G401 (cell line): ENCODE measurements at regions not wholly inside any gene's neighbourhood (a gene's known extent, or its start where the extent isn't known, plus 50 kb on each side); places are given as distances from the start of the nearest gene placed in this dataset.

Source experiments
- DNase-seq: peaks from one replicate; pipeline ENCODE4 v3.0.0-alpha.2; 2015; ENCODE audit warnings: low spot score
- in situ Hi-C: cut with HindIII; loops from 2 replicates; pipeline ENCODE4 v1.10.0; 2016; ENCODE audit warnings: low sequenced_read_pairs, mixed read lengths

DNA sequence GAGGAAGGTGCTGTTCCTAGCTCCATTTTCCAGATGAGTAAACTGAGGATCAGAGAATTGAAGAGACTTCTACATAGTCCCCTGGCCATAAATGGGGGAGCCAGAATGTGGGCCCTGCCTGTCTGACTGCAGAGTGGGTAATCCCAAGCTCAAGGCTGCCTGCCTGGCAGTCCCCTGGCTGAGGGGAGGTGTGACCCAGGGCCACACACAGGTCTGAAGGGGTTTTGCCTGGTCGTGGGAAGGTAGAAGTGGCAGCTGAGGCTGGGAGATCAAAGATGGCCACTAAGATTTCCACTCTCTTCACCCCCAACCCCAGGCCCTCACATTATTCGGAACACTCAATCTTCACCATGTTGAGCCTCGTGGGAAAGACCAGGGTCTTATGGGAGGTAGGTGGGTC lies 176.3 kb downstream of the MACROH2A1 start:
- in situ Hi-C loops, result loop anchor here (25.0 kb wide), 1 partner anchor 210 kb away; no protein-coding TSS in a partner anchor
- no peak for DNase-seq

DNA sequence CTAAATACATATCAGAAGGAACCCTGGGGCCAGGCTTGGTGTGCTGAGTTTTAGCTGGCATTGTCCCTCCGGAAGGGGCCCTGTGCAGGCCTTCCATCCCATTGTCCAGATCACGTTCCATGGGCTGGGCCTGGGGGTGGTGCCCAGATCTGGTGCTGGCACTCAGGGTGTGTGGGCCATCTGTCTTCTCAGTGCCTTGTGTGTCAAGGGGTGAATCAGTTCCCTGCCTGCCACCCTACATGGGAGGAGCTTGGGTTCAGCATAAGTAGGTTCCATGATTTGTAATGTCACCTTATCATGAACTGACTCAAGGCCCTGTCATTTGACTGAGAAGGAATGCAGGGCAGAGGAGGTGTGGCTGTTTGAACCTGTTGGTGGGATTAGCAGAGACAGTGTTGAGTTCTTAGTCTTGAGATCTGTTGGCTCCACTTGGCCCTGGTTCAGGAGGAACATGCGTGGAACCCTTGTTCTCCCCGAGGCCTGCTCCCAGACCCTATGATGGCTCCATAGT lies 176.8 kb downstream of the MACROH2A1 start:
- in situ Hi-C loops, result loop anchor here (25.0 kb wide), 1 partner anchor 210 kb away; no protein-coding TSS in a partner anchor
- DNase-seq, result no peak

DNA sequence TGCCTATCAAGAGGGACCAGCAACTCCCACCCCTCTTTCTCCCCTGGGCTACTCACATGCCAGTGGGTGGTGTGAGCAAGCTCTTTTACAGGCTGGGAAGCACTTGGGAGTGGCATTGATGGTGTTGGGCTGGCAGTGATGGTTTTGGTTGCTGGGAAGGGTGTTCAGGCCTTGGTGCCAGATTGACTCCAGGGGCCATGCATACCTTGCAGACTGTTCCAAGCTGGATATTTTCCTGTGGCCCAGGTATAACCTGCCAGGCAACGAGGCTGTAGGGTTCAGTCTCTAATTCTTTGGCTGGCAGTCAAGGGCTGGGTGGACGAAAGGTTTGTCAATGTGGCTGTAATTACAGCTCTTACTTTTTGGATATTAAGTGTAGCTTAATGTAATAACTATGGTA lies 177.3 kb downstream of the MACROH2A1 start:
- no peak for DNase-seq
- in situ Hi-C loops, result loop anchor here (25.0 kb wide), 1 partner anchor 209 kb away; no protein-coding TSS in a partner anchor

DNA sequence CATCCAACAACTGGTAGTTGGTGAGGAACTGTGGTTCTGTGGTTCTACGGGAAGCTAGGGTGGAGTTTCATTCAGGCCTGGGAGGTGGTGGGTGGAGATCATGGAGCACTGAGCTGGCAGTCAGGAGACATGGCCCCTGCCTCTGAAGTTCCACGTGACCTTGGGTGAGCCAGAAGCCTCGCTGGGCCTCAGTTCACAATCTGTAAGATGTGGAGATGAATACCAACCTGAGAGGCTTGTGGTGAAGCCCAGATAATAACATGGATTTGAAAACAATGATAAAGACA lies 177.9 kb downstream of the MACROH2A1 start:
- in situ Hi-C loops, result loop anchor here (25.0 kb wide), 1 partner anchor 209 kb away; no protein-coding TSS in a partner anchor
- DNase-seq, result no peak

DNA sequence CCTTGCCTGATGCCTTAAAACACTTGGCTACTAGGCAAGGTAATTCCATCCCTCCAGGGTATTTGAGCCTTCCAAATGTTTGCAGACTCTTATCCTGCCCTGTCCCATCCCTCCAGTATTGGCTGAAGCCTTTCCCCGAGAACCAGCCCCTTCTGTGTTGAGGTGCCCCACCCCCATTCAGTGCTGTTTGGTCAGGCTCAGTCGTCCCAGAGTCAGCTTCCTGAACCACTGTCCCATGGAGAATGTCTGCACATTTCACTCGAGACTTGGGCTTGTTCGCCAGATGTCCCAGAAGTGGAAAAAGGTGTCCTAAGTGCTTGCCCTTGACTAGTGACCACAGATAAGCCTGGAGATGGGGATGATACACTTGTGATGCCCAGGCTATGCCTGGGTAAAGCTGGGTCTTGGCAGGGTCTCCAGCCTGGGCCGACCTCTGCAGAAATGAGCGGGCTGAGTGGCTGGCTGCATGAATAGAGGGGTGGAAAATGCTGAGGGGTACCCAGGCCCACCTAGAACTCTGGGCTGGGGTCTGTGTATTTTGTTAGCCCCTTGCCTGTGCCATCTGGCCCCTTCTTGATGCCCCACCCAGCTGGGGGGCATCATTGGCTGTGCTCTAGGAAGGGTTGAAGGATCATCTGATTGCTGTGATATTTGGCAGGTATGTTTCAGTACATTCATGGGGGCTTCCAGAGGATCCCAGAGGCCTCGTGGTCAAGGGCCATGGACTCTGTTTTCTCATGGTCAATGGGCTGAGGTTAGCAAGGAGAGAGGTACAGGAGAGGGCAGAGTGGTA lies 178.4 kb downstream of the MACROH2A1 start:
- no peak for DNase-seq
- in situ Hi-C loops, result loop anchor here (25.0 kb wide), 1 partner anchor 208 kb away; no protein-coding TSS in a partner anchor

DNA sequence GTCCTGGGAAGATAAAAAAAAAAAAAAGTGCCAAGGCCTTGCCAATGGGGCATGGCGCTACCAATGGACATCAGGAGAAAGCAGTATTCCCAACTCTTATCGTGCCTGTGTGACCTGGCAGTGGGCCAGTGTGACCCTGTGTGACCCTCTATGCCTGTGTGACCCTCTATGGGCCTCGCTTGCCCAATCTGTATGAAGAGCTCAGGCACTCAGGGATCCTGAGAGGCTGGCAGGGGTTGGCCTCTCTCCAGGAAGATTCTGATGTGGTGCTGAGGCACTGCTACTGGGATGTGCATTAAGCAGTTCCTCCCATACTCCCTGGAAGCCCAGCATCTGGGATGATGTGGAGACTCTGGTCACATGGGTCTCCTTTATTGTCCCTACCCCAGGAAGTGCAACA lies 179.2 kb downstream of the MACROH2A1 start:
- DNase-seq, result no peak
- in situ Hi-C loops, result loop anchor here (25.0 kb wide), 1 partner anchor 208 kb away; no protein-coding TSS in a partner anchor

DNA sequence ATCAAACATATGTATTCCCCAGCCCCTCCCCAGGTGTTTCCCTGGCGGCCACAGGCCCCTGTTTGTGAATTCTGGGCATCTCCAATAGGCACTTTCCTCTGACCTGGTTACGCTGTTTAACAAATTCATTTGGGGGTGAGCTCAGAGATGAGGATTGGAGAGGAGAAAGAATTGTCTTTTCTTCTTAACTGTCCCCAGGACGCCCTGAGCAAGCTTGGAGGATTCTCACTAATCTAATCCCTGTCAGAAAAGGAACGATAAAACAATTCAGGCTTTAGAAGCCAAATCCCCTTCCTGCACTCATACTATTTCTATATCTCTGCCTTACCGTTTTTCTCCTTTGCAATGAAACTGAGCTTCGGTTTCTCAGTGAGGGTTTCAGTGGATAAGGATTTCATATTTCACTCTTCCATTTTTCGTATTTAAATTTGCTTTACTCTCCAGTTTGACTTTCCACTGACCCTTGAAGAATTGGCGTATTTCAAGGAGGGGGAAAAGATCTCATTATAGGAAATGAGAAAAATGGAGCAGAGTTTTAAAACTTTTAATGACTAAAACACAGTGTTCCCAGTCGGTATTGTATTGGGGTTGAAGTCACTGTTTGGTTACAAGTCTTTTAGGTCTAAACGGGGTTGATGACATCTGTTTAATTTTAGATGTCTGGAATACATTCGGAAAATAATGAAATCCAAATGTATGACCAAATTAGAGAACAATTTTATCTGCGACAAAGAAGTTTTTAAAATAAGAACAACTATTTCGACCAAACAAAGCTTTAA lies 180.1 kb downstream of the MACROH2A1 start:
- no peak for DNase-seq
- in situ Hi-C loops, result loop anchor here (25.0 kb wide), 1 partner anchor 207 kb away; no protein-coding TSS in a partner anchor

DNA sequence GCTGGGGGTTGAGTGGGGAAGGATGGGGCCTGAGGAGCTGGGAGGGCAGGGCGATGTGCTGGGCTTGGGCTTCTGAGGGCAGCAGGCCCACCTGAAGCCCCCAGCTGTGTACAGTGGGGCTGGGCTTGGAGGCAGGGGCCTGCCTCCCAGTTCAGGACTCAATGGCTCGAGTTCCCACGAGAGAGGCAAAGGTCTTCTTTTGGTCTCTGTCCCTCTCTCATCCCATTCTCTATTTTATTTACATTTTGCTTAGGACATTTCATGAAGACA lies 180.6 kb downstream of the MACROH2A1 start:
- DNase-seq, result no peak
- in situ Hi-C loops, result loop anchor here (25.0 kb wide), 1 partner anchor 206 kb away; no protein-coding TSS in a partner anchor

DNA sequence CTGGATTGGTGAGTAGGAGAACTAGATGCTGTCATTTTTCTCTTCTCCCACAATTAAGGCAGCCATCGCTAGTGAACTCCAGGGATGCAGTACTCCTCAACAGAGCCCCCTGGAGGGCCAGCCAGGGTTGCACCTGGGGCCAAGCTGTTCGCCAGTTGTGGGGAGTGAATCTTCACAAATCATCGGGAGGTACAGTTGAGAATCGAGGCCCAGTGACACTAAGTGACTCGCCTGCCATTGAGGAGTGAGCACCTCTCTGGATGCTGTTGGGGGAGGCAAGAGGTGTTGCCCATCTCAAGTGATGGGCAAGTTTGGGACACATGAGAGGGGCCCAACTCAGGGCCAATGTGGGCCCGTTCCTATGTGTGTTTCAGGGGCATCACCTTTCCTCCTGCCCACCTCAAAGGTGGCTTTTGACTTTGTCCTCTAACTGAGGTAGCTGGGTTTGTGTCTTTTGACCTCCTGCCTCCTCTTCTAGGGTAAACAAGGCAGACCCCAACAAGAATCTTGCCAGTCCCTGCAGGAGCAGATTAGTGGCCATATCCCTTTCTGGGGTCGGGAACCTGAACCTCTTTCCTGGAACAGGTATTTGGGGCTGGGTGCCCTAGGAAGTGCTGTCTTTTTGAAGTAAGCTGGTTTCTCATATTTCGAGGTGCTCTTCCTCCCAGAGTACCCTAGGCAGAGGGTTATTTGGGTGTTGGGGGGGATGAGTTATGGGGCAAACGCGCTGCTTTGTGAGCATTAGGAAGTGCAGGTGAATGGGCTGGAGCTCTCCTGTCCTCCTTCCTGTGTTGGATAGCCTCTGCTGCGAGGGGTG lies 181.2 kb downstream of the MACROH2A1 start:
- in situ Hi-C loops, result loop anchor here (25.0 kb wide), 1 partner anchor 206 kb away; no protein-coding TSS in a partner anchor
- DNase-seq, result no peak

DNA sequence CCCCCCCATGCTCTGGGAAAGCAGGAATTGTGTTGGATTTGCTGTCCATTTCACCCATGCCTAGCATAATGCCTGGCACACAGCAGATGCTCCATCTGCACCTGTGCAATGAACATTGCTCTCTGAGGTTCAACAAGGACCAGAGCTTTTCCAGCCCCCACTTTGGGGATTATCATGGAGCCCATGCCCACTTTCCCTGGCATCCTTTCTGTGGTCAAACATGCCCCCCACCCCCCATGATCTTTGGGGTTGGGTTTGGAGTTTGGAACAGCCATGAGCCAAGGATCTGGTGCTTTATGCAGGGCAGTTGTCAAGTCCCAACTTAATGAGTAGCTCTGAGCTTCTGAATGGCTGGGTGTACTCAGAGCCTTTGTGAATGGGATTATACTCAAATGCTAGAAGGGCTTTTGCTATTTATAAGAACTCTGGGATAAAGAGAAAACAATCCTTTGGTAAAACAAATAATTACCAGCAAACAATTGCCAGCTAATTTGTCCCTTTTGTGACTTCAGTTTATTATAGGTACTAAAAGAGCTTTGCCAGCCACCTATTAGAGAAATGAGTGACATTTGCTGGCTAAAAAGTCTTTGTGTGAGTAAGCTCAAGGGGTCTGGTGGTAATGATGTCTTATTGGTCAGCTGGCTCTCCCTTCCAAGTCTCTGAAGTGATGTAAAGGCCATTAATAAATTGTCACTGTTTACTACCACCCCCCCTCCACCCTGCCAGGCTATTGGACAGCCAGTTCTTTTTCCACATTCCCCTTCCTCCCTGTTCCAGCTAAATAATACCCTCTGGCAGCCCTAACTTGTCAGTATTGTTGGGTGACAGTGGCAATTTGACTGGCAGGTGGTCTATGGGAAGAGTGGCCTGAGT lies 182.3 kb downstream of the MACROH2A1 start:
- in situ Hi-C loops, result loop anchor here (25.0 kb wide), 1 partner anchor 204 kb away; no protein-coding TSS in a partner anchor
- no peak for DNase-seq

DNA sequence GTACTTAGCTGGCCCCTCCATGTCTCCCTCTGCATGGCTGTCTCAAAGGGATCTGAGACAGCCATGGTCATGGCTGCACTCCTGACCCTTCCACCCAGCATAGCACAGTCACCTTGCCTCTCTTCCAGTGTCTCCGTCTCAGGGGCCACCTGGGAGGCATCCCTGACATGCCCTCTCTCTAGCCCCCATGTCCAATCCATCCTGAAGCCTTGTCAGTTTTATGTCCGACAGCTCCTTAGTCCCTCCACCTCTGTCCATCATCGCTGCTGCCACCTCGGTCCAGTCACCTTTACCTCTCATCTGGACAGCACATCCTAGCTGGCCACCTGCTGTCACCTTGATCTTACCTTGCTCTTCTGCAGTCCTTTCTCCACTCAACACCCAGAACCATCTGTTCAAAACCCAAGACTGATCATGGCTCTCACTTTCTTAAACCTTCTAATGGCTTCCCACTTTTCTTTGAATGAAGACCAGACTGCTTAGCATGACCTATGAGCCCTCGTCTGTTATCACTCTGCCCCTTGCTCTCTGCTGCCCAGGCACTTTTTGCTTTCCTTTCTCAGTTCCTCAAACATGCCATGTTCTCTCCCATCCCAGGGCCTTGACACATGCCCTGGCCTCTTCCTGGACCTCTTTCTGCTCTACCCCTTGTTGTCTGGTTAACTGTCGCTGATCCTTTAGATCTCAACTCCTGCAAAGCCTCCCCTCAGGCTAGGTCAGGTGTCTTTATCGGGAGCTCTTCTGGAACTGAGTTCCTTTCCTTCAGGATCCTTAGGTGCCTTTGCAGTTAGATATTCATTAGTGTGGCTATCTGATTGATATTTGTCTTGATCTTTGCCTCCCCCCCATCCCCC lies 181.8 kb upstream of the PITX1 start:
- no peak for DNase-seq
- in situ Hi-C loops, result loop anchor here (25.0 kb wide), 1 partner anchor 204 kb away; no protein-coding TSS in a partner anchor

DNA sequence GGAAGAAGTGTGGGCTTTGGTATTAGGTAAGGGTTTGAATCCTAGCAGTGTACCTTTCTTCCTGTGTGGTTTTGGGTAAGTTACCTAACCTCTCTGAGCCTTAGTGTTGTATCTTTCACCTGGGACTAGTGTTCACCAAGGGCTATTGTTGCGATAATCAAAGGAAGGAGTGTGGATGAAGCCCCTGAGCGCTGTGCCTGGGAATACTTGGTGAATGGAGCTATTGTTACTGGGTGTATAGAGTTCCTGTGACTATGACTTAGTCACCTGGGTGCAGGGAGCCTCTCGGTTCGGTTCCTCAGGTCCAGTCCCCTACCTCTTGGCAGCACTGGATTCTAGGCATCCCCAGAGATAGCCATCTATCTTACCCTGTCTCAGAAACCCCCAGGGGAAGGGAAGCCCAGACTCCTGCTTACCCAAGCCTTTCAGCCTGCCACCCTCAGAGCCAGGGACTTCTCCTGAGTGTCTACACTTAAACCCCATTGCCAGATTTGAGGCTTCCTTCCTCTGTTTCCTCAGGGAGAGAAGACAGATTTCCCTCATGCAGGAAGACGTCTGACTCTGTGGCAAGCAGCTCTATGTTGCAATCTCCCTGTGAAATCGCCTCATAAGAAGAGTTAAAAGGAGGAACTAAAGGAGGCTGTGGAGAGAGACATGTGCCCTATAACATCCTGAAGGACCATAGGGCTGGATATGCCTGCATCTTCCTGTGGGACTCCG lies 181.0 kb upstream of the PITX1 start:
- no peak for DNase-seq
- in situ Hi-C loops, result loop anchor here (5.0 to 25.0 kb wide), 2 partner anchors 32 to 203 kb away; no protein-coding TSS in a partner anchor

DNA sequence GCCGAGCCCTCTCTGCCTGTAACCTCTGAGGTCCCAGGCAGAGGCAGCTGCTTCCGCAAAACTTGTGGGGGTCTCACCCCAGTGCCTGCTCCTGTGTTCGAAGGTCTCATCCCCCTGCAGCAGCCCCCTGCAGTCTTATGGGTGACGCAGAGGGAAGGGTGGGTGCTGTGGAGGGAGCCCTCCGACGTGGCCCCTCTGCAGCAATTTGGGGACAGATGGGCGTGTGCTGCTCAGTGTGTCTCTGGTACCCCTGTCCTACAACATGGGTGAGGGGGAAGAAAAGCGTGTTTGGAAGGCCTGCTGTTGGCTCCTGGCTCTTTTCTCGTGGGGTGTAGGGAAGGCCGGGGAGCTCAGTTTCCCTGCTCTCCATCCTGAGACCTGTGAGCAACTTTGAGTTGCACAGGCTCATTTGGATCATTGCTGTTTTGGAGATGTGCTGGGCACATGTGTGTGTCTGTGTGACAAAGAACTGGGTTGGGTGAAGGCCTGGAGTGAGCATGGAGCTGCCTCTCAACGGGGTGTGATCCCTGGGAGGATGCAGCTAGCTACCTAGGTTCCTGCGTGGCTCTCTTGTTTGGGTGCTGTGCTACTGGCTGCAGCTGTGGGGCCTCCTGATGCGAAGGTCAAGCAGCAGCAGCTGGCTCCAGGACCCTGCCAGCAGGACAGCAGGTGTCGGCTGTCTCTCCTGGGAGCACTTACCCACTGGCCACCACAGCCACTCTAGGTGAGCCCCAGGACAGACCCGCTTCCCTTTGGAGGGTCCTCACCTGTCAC lies 179.6 kb upstream of the PITX1 start:
- in situ Hi-C loops, result loop anchor here (5.0 to 25.0 kb wide), 2 partner anchors 34 to 201 kb away; no protein-coding TSS in a partner anchor
- no peak for DNase-seq

DNA sequence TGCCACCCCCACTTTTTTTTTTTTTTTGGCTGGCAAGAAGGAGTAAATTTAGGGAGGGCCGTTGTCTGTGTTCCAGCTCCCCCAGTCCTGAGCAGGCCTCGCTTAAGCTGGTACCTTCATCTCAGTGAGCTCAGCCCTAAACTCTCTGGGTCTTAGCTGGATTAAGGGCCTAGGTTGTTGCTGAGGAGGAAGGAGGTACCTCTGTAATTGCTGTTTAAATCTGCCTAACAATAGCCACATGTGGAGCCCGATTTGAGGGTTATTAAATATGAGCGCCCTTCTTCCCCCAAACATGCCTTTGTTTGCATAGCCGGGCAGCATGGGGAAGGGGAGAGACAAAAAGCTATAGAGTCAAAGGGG lies 179.0 kb upstream of the PITX1 start:
- no peak for DNase-seq
- in situ Hi-C loops, result loop anchor here (5.0 to 25.0 kb wide), 2 partner anchors 34 to 201 kb away; no protein-coding TSS in a partner anchor

DNA sequence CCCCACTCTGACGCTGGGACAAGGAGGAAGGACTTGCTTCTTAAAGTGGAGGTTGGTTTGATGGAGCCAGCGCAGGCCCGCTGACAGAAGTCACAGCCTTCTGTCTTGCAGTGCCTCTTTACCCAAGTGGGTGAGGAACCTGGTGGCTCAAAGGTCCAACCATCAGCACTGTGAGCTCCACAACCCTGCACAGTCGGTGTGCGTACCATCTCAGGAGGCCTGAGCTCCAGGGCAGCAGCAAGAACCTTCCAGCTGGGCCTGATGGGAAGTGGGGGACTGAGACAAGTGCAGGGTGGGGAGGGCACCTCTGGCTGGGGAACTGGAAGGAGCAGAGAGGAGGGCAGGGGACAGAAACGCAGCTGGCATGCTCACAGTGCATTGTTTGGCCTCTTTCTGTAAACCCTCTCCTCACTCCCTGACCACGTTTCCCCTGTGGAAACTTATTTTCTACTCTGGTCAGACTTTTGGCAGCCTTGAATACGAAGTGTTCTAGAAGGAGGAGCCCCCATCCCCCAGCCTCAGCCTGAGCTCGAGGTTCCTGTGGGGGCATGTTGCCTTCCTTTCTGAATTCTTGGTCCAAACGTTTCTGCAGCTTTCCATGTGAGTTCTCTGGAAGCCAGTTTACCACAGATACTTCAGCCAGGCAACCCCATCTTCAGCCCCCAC lies 178.5 kb upstream of the PITX1 start:
- no peak for DNase-seq
- in situ Hi-C loops, result loop anchor here (5.0 to 25.0 kb wide), 2 partner anchors 35 to 200 kb away; no protein-coding TSS in a partner anchor
